GM19328 (cell line): ENCODE measurements at regions not wholly inside any gene's neighbourhood (a gene's known extent, or its start where the extent isn't known, plus 50 kb on each side); places are given as distances from the start of the nearest gene placed in this dataset.

Experiments used
- ATAC-seq: cut with Tn5 transposase; IDR thresholded peaks from one replicate; pipeline ENCODE4 v1.9.1; 2021; ENCODE audit warnings: mild to moderate bottlenecking, moderate library complexity; ENCODE audit not compliant: unreplicated experiment

GRCh38 chr2:147384659-147385058 is 460.2 kb upstream of the ACVR2A start:
- no peak for ATAC-seq

GRCh38 chr2:147382322-147382948 is 462.4 kb upstream of the ACVR2A start:
- no peak for ATAC-seq

GRCh38 chr2:147378403-147378802 is 466.4 kb upstream of the ACVR2A start:
- no peak for ATAC-seq

GRCh38 chr2:147375073-147375472 is 469.8 kb upstream of the ACVR2A start:
- no peak for ATAC-seq

- ATAC-seq: no peak
Measured at GRCh38 chr2:147374423-147374811, 470.4 kb upstream of the ACVR2A start.

GRCh38 chr2:147373800-147374422 is 470.9 kb upstream of the ACVR2A start:
- ATAC-seq: no peak

- ATAC-seq: no peak
Measured at GRCh38 chr2:147368306-147368705, 476.5 kb upstream of the ACVR2A start.

- no peak for ATAC-seq
Measured at GRCh38 chr2:147366279-147366678, 478.6 kb upstream of the ACVR2A start.

- no peak for ATAC-seq
Measured at GRCh38 chr2:147365622-147366021, 479.2 kb upstream of the ACVR2A start.

- no peak for ATAC-seq
Measured at GRCh38 chr2:147364597-147364996, 480.2 kb upstream of the ACVR2A start.

- ATAC-seq: no peak
Measured at GRCh38 chr2:147363181-147363580, 481.6 kb upstream of the ACVR2A start.

- ATAC-seq: no peak
Measured at GRCh38 chr2:147358375-147358774, 486.5 kb upstream of the ACVR2A start.

- no peak for ATAC-seq
Measured at GRCh38 chr2:147356157-147356556, 488.7 kb upstream of the ACVR2A start.

- no peak for ATAC-seq
Measured at GRCh38 chr2:147355706-147356105, 489.1 kb upstream of the ACVR2A start.

- no peak for ATAC-seq
Measured at GRCh38 chr2:147353072-147353381, 491.8 kb upstream of the ACVR2A start.

- ATAC-seq: no peak
Measured at GRCh38 chr2:147352264-147353071, 492.4 kb upstream of the ACVR2A start.

- no peak for ATAC-seq
Measured at GRCh38 chr2:147351784-147352183, 493.0 kb upstream of the ACVR2A start.

GRCh38 chr2:147348931-147349555 is 495.8 kb upstream of the ACVR2A start:
- no peak for ATAC-seq

GRCh38 chr2:147346142-147346541 is 498.7 kb upstream of the ACVR2A start:
- ATAC-seq: no peak

GRCh38 chr2:147345246-147345645 is 499.6 kb upstream of the ACVR2A start:
- ATAC-seq: no peak

GRCh38 chr2:147342329-147342728 is 502.5 kb upstream of the ACVR2A start:
- ATAC-seq: no peak
